B cell (primary cell): ENCODE measurements at regions not wholly inside any gene's neighbourhood (a gene's known extent, or its start where the extent isn't known, plus 50 kb on each side); places are given as distances from the start of the nearest gene placed in this dataset.

ENCODE experiments used
- EZH2 ChIP-seq: IDR thresholded peaks from 2 replicates; pipeline ENCODE4 v1.6.1; 2012; ENCODE audit warnings: borderline replicate concordance, low read depth, mild to moderate bottlenecking, moderate library complexity, low read length; ENCODE audit not compliant: insufficient read depth, poor library complexity, severe bottlenecking
- TF ChIP-seq, protein P1 (sequence below): fragments of 200-600 bp; IDR thresholded peaks from one replicate; pipeline ENCODE4 v1.8.0; 2022; ENCODE audit warnings: antibody characterized with exemption, mild to moderate bottlenecking

DNA sequence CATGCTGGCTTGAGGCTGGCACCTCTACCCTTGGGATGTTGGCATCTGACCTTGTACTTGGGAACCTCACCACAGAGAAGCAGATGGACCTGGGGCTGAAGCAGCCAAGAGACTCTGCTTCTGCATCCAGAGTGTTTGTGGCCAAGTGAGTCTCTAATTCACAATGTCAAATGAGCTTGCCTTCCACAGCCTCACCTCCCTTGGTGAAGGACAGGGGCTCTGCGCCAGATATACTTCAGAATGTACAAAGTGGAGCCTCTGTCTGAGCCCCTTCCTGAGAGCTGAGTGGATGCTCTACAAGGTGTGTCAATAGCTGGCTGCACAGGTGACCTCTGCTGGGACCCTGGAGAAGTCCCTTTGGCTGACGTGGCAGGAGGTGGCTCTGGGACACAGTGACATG lies 508.9 kb downstream of the CDH26 start:
- TF ChIP-seq, protein P1, sequence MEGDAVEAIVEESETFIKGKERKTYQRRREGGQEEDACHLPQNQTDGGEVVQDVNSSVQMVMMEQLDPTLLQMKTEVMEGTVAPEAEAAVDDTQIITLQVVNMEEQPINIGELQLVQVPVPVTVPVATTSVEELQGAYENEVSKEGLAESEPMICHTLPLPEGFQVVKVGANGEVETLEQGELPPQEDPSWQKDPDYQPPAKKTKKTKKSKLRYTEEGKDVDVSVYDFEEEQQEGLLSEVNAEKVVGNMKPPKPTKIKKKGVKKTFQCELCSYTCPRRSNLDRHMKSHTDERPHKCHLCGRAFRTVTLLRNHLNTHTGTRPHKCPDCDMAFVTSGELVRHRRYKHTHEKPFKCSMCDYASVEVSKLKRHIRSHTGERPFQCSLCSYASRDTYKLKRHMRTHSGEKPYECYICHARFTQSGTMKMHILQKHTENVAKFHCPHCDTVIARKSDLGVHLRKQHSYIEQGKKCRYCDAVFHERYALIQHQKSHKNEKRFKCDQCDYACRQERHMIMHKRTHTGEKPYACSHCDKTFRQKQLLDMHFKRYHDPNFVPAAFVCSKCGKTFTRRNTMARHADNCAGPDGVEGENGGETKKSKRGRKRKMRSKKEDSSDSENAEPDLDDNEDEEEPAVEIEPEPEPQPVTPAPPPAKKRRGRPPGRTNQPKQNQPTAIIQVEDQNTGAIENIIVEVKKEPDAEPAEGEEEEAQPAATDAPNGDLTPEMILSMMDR = no peak
- TF ChIP-seq EZH2 = no peak
